MCF 10A (cell line): ENCODE measurements at regions not wholly inside any gene's neighbourhood (a gene's known extent, or its start where the extent isn't known, plus 50 kb on each side); places are given as distances from the start of the nearest gene placed in this dataset.

Experiments
- BruUV-seq: library from RNA; stranded (reverse); fragments of 400-500 nt; replicated peaks from 2 replicates; lab custom pipeline; 2021; lab: Mats Ljungman, UMichigan
- CTCF ChIA-PET: fragments of 300-600 bp; sonication (Branson Sonifier 250); formaldehyde crosslinking; extraction: SDS; loops from one replicate; lab custom pipeline; 2021; ENCODE audit warnings: antibody characterized with exemption, inconsistent platforms; lab: Yijun Ruan, JAX
- POLR2A ChIA-PET: fragments of 300-600, 350-650 bp; sonication (Branson Sonifier 250); formaldehyde crosslinking; extraction: SDS; loops from one replicate; lab custom pipeline; 2020; ENCODE audit warnings: antibody characterized with exemption, inconsistent platforms; lab: Yijun Ruan, JAX
- DNase-seq: peaks from one replicate; pipeline ENCODE4 v3.0.0-alpha.2; 2018; ENCODE audit not compliant: unreplicated experiment
- H3K27ac Mint-ChIP-seq: one replicate; pipeline ENCODE4 v1.8.0; 2022; ENCODE audit warnings: mild to moderate bottlenecking, low read depth, mixed read lengths; ENCODE audit not compliant: unreplicated experiment
- H3K27me3 Mint-ChIP-seq: one replicate; pipeline ENCODE4 v1.8.0; 2022; ENCODE audit warnings: mixed read lengths; ENCODE audit not compliant: insufficient read depth, unreplicated experiment
- H3K36me3 Mint-ChIP-seq: one replicate; pipeline ENCODE4 v1.8.0; 2022; ENCODE audit warnings: mild to moderate bottlenecking, moderate library complexity, mixed read lengths; ENCODE audit not compliant: insufficient read depth, unreplicated experiment
- H3K4me1 Mint-ChIP-seq: one replicate; pipeline ENCODE4 v1.8.0; 2022; ENCODE audit warnings: mixed read lengths; ENCODE audit not compliant: insufficient read depth, unreplicated experiment
- H3K4me3 Mint-ChIP-seq: one replicate; pipeline ENCODE4 v1.8.0; 2022; ENCODE audit warnings: mild to moderate bottlenecking, moderate library complexity, mixed read lengths; ENCODE audit not compliant: unreplicated experiment
- H3K9me3 Mint-ChIP-seq: one replicate; pipeline ENCODE4 v1.8.0; 2022; ENCODE audit warnings: mixed read lengths; ENCODE audit not compliant: unreplicated experiment
- CTCF ChIP-seq: fragments of 200-600 bp; IDR thresholded peaks from one replicate; pipeline ENCODE4 v1.8.0; 2022; ENCODE audit warnings: antibody characterized with exemption, mild to moderate bottlenecking; ENCODE audit not compliant: unreplicated experiment
- intact Hi-C: fragments of 100-400 bp; cut with micrococcal nuclease; formaldehyde crosslinking; loops from 2 replicates; pipeline ENCODE4 v1.14.1; 2022

- Mint-ChIP-seq H3K9me3 (peaks cover 8% of the 10 kb centered on the region), H3K27ac (no peak overlapping the region), H3K36me3 (no peaks in the 10 kb centered on the region), H3K4me1 (peaks cover 9% of the 10 kb centered on the region), H3K4me3 (no peak overlapping the region), H3K27me3 (no peaks in the 10 kb centered on the region)
- no peak for TF ChIP-seq CTCF
- POLR2A ChIA-PET = interaction anchor here (0.6 to 2.8 kb wide), 9 partner anchors 12 to 1151 kb away, joined by 3 to 23 read pairs (median 4); no protein-coding TSS in a partner anchor
- peak; percentile 49 for DNase-seq
- BruUV-seq = no TSS peak
- CTCF ChIA-PET = interaction anchor here (0.6 to 1.9 kb wide), 4 partner anchors 55 to 199 kb away, joined by 3 to 6 read pairs (median 3); no protein-coding TSS in a partner anchor
- intact Hi-C loops = no loop called here
These were observed 227.8 kb downstream of the LACC1 start for GRCh38 chr13:44107357-44108121.

GRCh38 chr13:44108331-44108858, 228.7 kb downstream of the LACC1 start:
- peaks cover 9% of the 10 kb centered on the region for H3K4me1 Mint-ChIP-seq
- peaks cover 4% of the 10 kb centered on the region for H3K9me3 Mint-ChIP-seq
- no peak overlapping the region for H3K4me3 Mint-ChIP-seq
- no peak overlapping the region for H3K27ac Mint-ChIP-seq
- CTCF ChIA-PET = interaction anchor here (0.7 to 1.5 kb wide), 2 partner anchors 56 to 200 kb away, joined by 3 read pairs; no protein-coding TSS in a partner anchor
- BruUV-seq = no TSS peak
- no peaks in the 10 kb centered on the region for H3K36me3 Mint-ChIP-seq
- H3K27me3 Mint-ChIP-seq = no peaks in the 10 kb centered on the region
- TF ChIP-seq CTCF = no peak
- intact Hi-C loops = no loop called here
- POLR2A ChIA-PET = interaction anchor here (1.0 to 2.7 kb wide), 6 partner anchors 11 to 328 kb away, joined by 3 to 23 read pairs (median 4); no protein-coding TSS in a partner anchor
- DNase-seq = peak; percentile 51

- intact Hi-C loops = no loop called here
- Mint-ChIP-seq H3K27me3 (no peaks in the 10 kb centered on the region), H3K4me1 (peaks cover 9% of the 10 kb centered on the region), H3K27ac (no peak overlapping the region), H3K36me3 (no peaks in the 10 kb centered on the region), H3K9me3 (no peaks in the 10 kb centered on the region), H3K4me3 (no peak overlapping the region)
- CTCF ChIA-PET = interaction anchor here (0.6 kb wide), 2 partner anchors 12 to 166 kb away, joined by 3 to 4 read pairs; no protein-coding TSS in a partner anchor
- DNase-seq = no peak
- POLR2A ChIA-PET = interaction anchor here (1.1 kb wide), 1 partner anchor 326 kb away, joined by 4 read pairs; no protein-coding TSS in a partner anchor
- no peak for TF ChIP-seq CTCF
- BruUV-seq = no TSS peak
These were observed 230.5 kb downstream of the LACC1 start for GRCh38 chr13:44110091-44110621.

GRCh38 chr13:44111701-44112100, 232.0 kb downstream of the LACC1 start:
- no peak overlapping the region for H3K4me3 Mint-ChIP-seq
- no peaks in the 10 kb centered on the region for H3K36me3 Mint-ChIP-seq
- H3K27ac Mint-ChIP-seq = no peak overlapping the region
- H3K9me3 Mint-ChIP-seq = no peaks in the 10 kb centered on the region
- no peak for TF ChIP-seq CTCF
- BruUV-seq = no TSS peak
- CTCF ChIA-PET = no interaction called here
- no peaks in the 10 kb centered on the region for H3K27me3 Mint-ChIP-seq
- H3K4me1 Mint-ChIP-seq = peaks cover 9% of the 10 kb centered on the region
- POLR2A ChIA-PET = no interaction called here
- no peak for DNase-seq
- intact Hi-C loops = no loop called here
